ENCODE measurements at regions not wholly inside any gene's neighbourhood (a gene's known extent, or its start where the extent isn't known, plus 50 kb on each side); places are given as distances from the start of the nearest gene placed in this dataset.

DNA sequence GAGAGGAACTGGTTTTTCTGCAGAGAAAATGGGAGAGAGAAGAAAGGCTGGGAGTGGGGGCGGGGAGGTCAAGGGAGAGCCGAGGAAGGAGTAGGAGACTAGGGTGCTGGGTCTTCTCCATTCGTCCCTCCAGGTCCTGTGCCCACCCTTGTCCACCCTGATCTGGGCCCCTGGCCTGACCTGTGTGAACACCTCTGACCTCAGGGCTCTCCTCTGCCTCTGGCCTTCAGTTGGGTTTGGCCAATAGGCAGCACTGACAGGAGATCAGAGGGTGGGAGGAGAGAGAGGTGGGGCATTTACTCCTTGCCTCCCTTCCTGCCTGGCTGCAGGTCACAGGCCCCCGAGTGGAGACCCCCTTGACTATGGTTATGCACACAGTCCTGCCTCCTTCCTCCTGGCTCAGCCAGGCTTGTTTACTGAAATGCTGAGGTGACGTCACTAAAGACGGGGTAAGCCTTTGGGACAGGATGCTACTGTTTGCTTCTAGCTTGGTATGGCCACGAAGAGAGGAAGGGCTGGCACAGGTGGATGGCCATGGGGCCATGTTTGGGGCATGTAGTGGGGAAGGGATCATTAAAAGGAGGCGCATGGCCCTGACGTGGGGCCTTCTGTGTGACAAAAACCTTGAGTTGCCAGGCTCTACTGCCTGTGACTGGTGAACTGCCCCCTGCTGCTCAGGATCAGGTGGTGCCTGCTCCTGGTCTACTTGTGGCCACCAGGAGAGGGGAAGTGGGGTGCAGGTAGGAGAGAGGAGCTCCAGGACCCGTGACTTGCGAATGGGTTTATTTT lies 248.7 kb upstream of the CSF3R start:
- no peak overlapping the region for H3K27ac Mint-ChIP-seq (ENCODE audit: low read depth)
- H3K27me3 Mint-ChIP-seq = peaks cover 62% of the 10 kb centered on the region
- no peaks in the 10 kb centered on the region for H3K9me3 Mint-ChIP-seq
- H3K4me3 Mint-ChIP-seq = no peak overlapping the region
- ATAC-seq (replicated peaks; ENCODE audit: extremely low read depth, poor library complexity, severe bottlenecking) (no peak), DNase-seq (ENCODE audit: low spot score in 2 of 2) (no peak)
- no peaks in the 10 kb centered on the region for H3K36me3 Mint-ChIP-seq (ENCODE audit: insufficient read depth)
- no peaks in the 10 kb centered on the region for H3K4me1 Mint-ChIP-seq

GRCh38 chr1:36730599-36730998 lies 247.9 kb upstream of the CSF3R start:
- Mint-ChIP-seq H3K36me3 (ENCODE audit: insufficient read depth) (no peaks in the 10 kb centered on the region), H3K27me3 (peaks cover 57% of the 10 kb centered on the region), H3K4me1 (no peaks in the 10 kb centered on the region), H3K9me3 (no peaks in the 10 kb centered on the region), H3K4me3 (no peak overlapping the region), H3K27ac (ENCODE audit: low read depth) (no peak overlapping the region)
- no peak for DNase-seq (ENCODE audit: low spot score in 2 of 2)
- ATAC-seq (replicated peaks; ENCODE audit: extremely low read depth, poor library complexity, severe bottlenecking) = no peak

DNA sequence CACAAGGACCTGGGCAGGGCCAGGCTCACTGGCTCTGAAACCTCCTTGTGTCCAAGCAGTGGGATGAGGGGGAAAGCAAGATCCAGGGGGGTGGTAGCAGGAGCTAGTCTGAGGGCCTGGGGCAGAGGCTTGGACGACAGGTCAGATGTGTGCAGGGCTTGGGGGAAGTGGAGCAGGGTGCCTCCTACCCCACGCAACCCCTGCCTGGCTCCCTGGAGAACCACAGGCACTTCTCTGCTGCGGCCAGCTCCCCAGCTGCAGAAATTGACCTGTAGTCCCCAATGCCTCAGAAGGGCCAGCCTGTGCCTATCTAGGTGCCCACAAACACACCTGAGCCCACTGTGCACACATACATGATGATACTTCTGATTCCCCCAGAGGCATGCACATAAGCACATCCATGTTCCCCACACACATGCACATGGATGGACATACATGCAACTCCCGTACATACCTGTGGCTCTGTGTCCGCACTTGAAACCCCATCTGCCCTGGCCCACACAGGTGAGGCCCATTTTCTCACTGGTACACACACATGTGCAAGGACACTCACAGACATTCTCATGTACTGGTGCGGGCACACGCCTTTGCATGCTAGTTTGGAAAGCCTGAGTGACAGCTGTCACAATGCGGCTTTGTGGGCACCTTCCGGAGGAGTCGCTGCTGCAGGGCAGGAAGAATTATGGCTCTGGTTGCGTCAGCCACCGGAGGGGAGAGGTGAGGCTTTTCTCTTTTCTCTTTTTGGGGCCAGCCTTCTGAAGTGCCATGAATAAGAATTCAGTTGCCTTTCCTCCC lies 247.2 kb upstream of the CSF3R start:
- no peaks in the 10 kb centered on the region for H3K4me1 Mint-ChIP-seq
- peaks cover 50% of the 10 kb centered on the region for H3K27me3 Mint-ChIP-seq
- no peaks in the 10 kb centered on the region for H3K9me3 Mint-ChIP-seq
- DNase-seq (ENCODE audit: low spot score in 2 of 2) (no peak), ATAC-seq (replicated peaks; ENCODE audit: extremely low read depth, poor library complexity, severe bottlenecking) (no peak)
- no peak overlapping the region for H3K27ac Mint-ChIP-seq (ENCODE audit: low read depth)
- H3K4me3 Mint-ChIP-seq = no peak overlapping the region
- no peaks in the 10 kb centered on the region for H3K36me3 Mint-ChIP-seq (ENCODE audit: insufficient read depth)

DNA sequence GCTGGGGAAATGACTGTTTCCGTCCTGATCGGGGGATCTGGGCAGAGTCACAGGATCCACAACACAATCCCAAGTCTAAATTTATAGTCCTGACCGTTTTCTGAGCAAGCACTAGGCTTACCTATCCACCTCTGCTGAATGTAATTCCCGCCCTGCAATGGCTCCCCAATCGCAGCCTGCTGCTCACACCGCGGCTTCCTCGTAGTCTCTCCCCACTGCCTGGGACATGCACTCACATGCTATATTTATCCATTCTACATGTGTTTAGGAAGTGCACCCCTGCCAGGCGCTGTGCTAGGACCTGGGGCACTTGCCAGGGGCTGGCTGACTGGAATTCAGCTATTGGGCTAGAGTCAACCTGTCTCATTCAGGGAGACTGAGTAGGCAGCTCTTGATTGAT lies 246.6 kb upstream of the CSF3R start:
- ATAC-seq (replicated peaks; ENCODE audit: extremely low read depth, poor library complexity, severe bottlenecking) = no peak
- DNase-seq (ENCODE audit: low spot score in 2 of 2) = no peak
- Mint-ChIP-seq H3K4me1 (no peaks in the 10 kb centered on the region), H3K36me3 (ENCODE audit: insufficient read depth) (no peaks in the 10 kb centered on the region), H3K27me3 (peaks cover 43% of the 10 kb centered on the region), H3K9me3 (no peaks in the 10 kb centered on the region), H3K27ac (ENCODE audit: low read depth) (no peak overlapping the region), H3K4me3 (no peak overlapping the region)

- no peaks in the 10 kb centered on the region for H3K9me3 Mint-ChIP-seq
- DNase-seq (ENCODE audit: low spot score in 2 of 2) (no peak), ATAC-seq (replicated peaks; ENCODE audit: extremely low read depth, poor library complexity, severe bottlenecking) (no peak)
- no peaks in the 10 kb centered on the region for H3K36me3 Mint-ChIP-seq (ENCODE audit: insufficient read depth)
- H3K4me3 Mint-ChIP-seq = no peak overlapping the region
- H3K27me3 Mint-ChIP-seq = peaks cover 39% of the 10 kb centered on the region
- no peak overlapping the region for H3K27ac Mint-ChIP-seq (ENCODE audit: low read depth)
- no peaks in the 10 kb centered on the region for H3K4me1 Mint-ChIP-seq
These were observed 246.1 kb upstream of the CSF3R start for GRCh38 chr1:36728846-36729245.

GRCh38 chr1:36728051-36728450 lies 245.3 kb upstream of the CSF3R start:
- H3K4me1 Mint-ChIP-seq = no peaks in the 10 kb centered on the region
- H3K9me3 Mint-ChIP-seq = no peaks in the 10 kb centered on the region
- DNase-seq (ENCODE audit: low spot score in 2 of 2) (no peak), ATAC-seq (replicated peaks; ENCODE audit: extremely low read depth, poor library complexity, severe bottlenecking) (no peak)
- H3K27me3 Mint-ChIP-seq = peaks cover 40% of the 10 kb centered on the region
- H3K27ac Mint-ChIP-seq (ENCODE audit: low read depth) = no peak overlapping the region
- H3K4me3 Mint-ChIP-seq = no peak overlapping the region
- no peaks in the 10 kb centered on the region for H3K36me3 Mint-ChIP-seq (ENCODE audit: insufficient read depth)

GRCh38 chr1:36725151-36725550 lies 242.4 kb upstream of the CSF3R start:
- Mint-ChIP-seq H3K36me3 (ENCODE audit: insufficient read depth) (no peaks in the 10 kb centered on the region), H3K4me1 (no peaks in the 10 kb centered on the region), H3K27me3 (peaks cover 40% of the 10 kb centered on the region), H3K27ac (ENCODE audit: low read depth) (no peak overlapping the region), H3K4me3 (no peak overlapping the region), H3K9me3 (no peaks in the 10 kb centered on the region)
- DNase-seq (ENCODE audit: low spot score in 2 of 2) (no peak), ATAC-seq (replicated peaks; ENCODE audit: extremely low read depth, poor library complexity, severe bottlenecking) (no peak)

DNA sequence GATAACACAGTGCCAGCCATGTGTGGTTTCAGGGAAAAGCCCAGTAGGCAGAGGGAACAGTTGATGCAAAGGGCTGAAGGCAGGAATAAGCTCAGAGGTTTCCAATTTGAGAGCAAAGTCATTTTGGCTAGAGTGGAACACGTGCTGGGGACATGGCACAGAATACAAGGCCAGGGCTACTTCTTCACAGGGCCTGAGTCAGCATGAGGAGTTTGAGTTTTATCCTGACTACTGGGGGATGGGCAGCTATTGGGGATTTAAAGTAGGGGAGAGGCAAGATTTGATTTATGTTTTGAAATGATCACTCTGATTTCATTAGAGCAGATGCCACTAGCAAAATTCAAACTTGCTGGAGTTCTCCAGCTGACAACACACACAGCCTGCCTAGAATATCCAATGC lies 241.1 kb upstream of the CSF3R start:
- Mint-ChIP-seq H3K27me3 (peaks cover 40% of the 10 kb centered on the region), H3K9me3 (no peaks in the 10 kb centered on the region), H3K27ac (ENCODE audit: low read depth) (no peak overlapping the region), H3K4me3 (no peak overlapping the region), H3K36me3 (ENCODE audit: insufficient read depth) (no peaks in the 10 kb centered on the region), H3K4me1 (no peaks in the 10 kb centered on the region)
- DNase-seq (ENCODE audit: low spot score in 2 of 2) (no peak), ATAC-seq (replicated peaks; ENCODE audit: extremely low read depth, poor library complexity, severe bottlenecking) (no peak)

- Mint-ChIP-seq H3K27ac (ENCODE audit: low read depth) (no peak overlapping the region), H3K4me1 (no peaks in the 10 kb centered on the region), H3K9me3 (no peaks in the 10 kb centered on the region), H3K36me3 (ENCODE audit: insufficient read depth) (peaks cover 1% of the 10 kb centered on the region), H3K4me3 (no peak overlapping the region), H3K27me3 (peaks cover 45% of the 10 kb centered on the region)
- DNase-seq (ENCODE audit: low spot score in 2 of 2) (no peak), ATAC-seq (replicated peaks; ENCODE audit: extremely low read depth, poor library complexity, severe bottlenecking) (no peak)
These were observed 240.2 kb upstream of the CSF3R start for GRCh38 chr1:36722871-36723270.

DNA sequence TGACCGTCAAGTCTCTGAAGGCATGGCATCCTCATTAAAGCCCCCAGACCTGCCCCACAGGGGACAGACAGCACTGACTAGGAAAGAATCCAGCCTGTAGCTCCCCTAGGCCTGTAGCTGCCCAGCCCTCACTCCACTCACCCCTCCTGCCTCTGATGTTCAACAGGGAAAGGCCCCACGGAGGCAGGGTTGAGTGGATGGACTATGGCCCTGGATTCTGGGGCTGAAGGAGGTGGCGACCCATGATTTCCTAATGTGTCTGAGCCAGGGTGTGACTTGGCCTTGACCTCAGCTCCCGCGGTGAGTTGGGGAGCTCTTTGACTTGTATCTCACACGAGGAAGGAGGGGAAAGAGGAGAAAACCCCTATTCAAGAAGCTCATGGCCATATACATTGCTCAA lies 238.5 kb upstream of the CSF3R start:
- Mint-ChIP-seq H3K4me3 (no peak overlapping the region), H3K36me3 (ENCODE audit: insufficient read depth) (peaks cover 2% of the 10 kb centered on the region), H3K27ac (ENCODE audit: low read depth) (no peak overlapping the region), H3K4me1 (no peaks in the 10 kb centered on the region), H3K9me3 (no peaks in the 10 kb centered on the region), H3K27me3 (peaks cover 56% of the 10 kb centered on the region)
- ATAC-seq (replicated peaks; ENCODE audit: extremely low read depth, poor library complexity, severe bottlenecking) (no peak), DNase-seq (ENCODE audit: low spot score in 2 of 2) (no peak)

DNA sequence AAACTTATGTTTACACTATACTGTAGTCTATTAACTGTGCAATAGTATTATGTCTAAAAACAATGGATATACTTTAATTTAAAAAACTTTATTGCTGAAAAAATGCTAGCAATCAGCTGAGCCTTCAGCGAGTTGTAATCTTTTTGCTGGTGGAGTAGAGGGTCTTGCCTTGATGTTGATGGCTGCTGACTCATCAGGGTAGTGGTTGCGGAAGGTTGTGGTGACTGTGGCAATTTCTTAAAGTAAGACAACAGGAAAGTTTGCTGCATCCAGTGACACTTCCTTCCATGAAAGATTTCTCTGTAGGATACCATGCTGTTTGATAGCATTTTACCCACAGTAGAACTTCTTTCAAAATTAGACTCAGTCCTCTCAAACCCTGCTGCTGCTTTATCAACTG lies 234.7 kb upstream of the CSF3R start:
- Mint-ChIP-seq H3K4me1 (no peaks in the 10 kb centered on the region), H3K27ac (ENCODE audit: low read depth) (no peak overlapping the region), H3K36me3 (ENCODE audit: insufficient read depth) (peaks cover 4% of the 10 kb centered on the region), H3K9me3 (no peaks in the 10 kb centered on the region), H3K27me3 (peaks cover 83% of the 10 kb centered on the region), H3K4me3 (no peak overlapping the region)
- no peak for DNase-seq (ENCODE audit: low spot score in 2 of 2)
- ATAC-seq (replicated peaks; ENCODE audit: extremely low read depth, poor library complexity, severe bottlenecking) = no peak

DNA sequence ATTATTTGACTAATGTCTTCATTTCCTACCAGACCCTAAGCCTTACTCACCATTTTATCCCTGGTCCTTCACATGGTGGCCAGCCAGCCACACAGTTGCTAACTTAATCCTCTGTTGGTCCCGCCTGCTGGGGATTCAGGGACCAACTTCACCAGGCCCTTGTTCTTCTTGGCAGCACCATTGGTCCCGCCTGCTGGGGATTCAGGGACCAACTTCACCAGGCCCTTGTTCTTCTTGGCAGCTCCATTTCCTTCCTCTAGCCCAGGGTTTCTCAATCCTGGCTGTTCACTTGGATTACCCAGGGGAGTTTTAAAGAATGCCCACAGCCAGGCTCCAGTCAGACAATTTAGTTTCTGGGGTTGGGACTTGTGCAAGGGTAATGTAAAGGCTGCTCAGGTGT lies 233.1 kb upstream of the CSF3R start:
- Mint-ChIP-seq H3K36me3 (ENCODE audit: insufficient read depth) (peaks cover 4% of the 10 kb centered on the region), H3K9me3 (no peaks in the 10 kb centered on the region), H3K27me3 (peaks cover 83% of the 10 kb centered on the region), H3K4me3 (no peak overlapping the region), H3K27ac (ENCODE audit: low read depth) (no peak overlapping the region), H3K4me1 (no peaks in the 10 kb centered on the region)
- ATAC-seq (replicated peaks; ENCODE audit: extremely low read depth, poor library complexity, severe bottlenecking) = no peak
- DNase-seq (ENCODE audit: low spot score in 2 of 2) = no peak

DNA sequence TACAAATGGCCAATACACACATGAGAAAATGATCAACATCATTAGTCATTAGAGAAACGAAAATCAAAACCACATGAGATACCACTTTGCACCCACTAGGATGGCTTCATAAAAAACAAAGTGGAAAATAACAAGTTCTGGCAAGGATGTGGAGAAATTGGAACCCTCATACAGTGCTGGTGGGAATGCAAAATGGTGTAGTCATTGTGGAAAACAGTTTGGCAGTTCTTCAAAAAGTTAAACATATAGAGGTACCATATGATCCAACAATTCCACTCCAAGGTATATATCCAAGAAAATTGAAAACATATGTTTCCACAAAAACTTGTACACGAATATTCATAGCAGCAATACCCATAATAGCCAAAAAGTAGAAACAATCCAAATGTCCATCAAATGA lies 231.6 kb upstream of the CSF3R start:
- no peak overlapping the region for H3K27ac Mint-ChIP-seq (ENCODE audit: low read depth)
- no peak overlapping the region for H3K4me3 Mint-ChIP-seq
- DNase-seq (ENCODE audit: low spot score in 2 of 2) = no peak
- no peaks in the 10 kb centered on the region for H3K9me3 Mint-ChIP-seq
- no peaks in the 10 kb centered on the region for H3K4me1 Mint-ChIP-seq
- no peak for ATAC-seq (replicated peaks; ENCODE audit: extremely low read depth, poor library complexity, severe bottlenecking)
- H3K27me3 Mint-ChIP-seq = peaks cover 86% of the 10 kb centered on the region
- H3K36me3 Mint-ChIP-seq (ENCODE audit: insufficient read depth) = peaks cover 4% of the 10 kb centered on the region

Measured in central memory CD8-positive, alpha-beta T cell (primary cell).